ENCODE measurements at regions not wholly inside any gene's neighbourhood (a gene's known extent, or its start where the extent isn't known, plus 50 kb on each side); places are given as distances from the start of the nearest gene placed in this dataset.

GRCh38 chr6:150685860-150686259, 86.2 kb downstream of the PLEKHG1 start (continued):
- TF ChIP-seq GTF3C2 (IDR thresholded peaks at IDR 0.05; ENCODE audit: borderline replicate concordance, extremely low read depth, insufficient read length), result no peak
- TF ChIP-seq, protein P1, sequence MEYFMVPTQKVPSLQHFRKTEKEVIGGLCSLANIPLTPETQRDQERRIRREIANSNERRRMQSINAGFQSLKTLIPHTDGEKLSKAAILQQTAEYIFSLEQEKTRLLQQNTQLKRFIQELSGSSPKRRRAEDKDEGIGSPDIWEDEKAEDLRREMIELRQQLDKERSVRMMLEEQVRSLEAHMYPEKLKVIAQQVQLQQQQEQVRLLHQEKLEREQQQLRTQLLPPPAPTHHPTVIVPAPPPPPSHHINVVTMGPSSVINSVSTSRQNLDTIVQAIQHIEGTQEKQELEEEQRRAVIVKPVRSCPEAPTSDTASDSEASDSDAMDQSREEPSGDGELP (CRISPR knock-in tag; IDR thresholded peaks at IDR 0.05; ENCODE audit: borderline replicate concordance), result peak; percentile 77
- TF ChIP-seq THRA (IDR thresholded peaks at IDR 0.05), result no peak
- TF ChIP-seq FOXO4 (CRISPR knock-in tag; IDR thresholded peaks at IDR 0.05), result no peak
- TF ChIP-seq, protein P2, sequence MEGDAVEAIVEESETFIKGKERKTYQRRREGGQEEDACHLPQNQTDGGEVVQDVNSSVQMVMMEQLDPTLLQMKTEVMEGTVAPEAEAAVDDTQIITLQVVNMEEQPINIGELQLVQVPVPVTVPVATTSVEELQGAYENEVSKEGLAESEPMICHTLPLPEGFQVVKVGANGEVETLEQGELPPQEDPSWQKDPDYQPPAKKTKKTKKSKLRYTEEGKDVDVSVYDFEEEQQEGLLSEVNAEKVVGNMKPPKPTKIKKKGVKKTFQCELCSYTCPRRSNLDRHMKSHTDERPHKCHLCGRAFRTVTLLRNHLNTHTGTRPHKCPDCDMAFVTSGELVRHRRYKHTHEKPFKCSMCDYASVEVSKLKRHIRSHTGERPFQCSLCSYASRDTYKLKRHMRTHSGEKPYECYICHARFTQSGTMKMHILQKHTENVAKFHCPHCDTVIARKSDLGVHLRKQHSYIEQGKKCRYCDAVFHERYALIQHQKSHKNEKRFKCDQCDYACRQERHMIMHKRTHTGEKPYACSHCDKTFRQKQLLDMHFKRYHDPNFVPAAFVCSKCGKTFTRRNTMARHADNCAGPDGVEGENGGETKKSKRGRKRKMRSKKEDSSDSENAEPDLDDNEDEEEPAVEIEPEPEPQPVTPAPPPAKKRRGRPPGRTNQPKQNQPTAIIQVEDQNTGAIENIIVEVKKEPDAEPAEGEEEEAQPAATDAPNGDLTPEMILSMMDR (IDR thresholded peaks at IDR 0.05 in 2 of 3, conservative IDR thresholded peaks at IDR 0.05 in 1 of 3; ENCODE audit: insufficient read depth in 2 of 3, low read depth in 1 of 3, low read length in 3 of 3), result peak; percentile 85 to 98 (median 85)
- TF ChIP-seq FOS (IDR thresholded peaks at IDR 0.05; ENCODE audit: extremely low read depth, insufficient read length), result no peak
- TF ChIP-seq CREB3 (tag; conservative IDR thresholded peaks at IDR 0.05; ENCODE audit: low read depth), result no peak
- TF ChIP-seq SMC3 (conservative IDR thresholded peaks at IDR 0.05; ENCODE audit: insufficient read depth, low read depth, low read length), result peak; percentile 24; the same call in 1 of the 2 replicates
- peak; percentile 49; the same call in 1 of the 2 replicates for TF ChIP-seq ATF7 (IDR thresholded peaks at IDR 0.05)
- peak; percentile 43 for TF ChIP-seq DEAF1 (CRISPR knock-in tag; IDR thresholded peaks at IDR 0.05)
- TF ChIP-seq ZNF280A (IDR thresholded peaks at IDR 0.05; ENCODE audit: low read depth, partially characterized antibody), result no peak
- no peak for TF ChIP-seq TARDBP (IDR thresholded peaks at IDR 0.05)
- TF ChIP-seq NONO (IDR thresholded peaks at IDR 0.05; ENCODE audit: low read depth in 2 of 2, low read length in 1 of 2), result peak in 1 of 2 experiments; percentile 26; a peak in 1 of 4 replicates
- TF ChIP-seq CBX1 (IDR thresholded peaks at IDR 0.05; ENCODE audit: low read depth), result no peak
